Tibial nerve (tissue), 3 donors: ENCODE measurements at regions not wholly inside any gene's neighbourhood (a gene's known extent, or its start where the extent isn't known, plus 50 kb on each side); places are given as distances from the start of the nearest gene placed in this dataset.

ENCODE experiments used
- CTCF ChIP-seq, 5 experiments: fragments of 200-600 bp in 3 of 5; fragments of 450-650 bp in 2 of 5; sonication (generic) in 3 of 5; IDR thresholded peaks; one replicate each; pipeline ENCODE4 v1.5.1; 2016 to 2019; ENCODE audit warnings: antibody characterized with exemption in 5 of 5, mild to moderate bottlenecking in 3 of 5, moderate library complexity in 2 of 5
- POLR2A ChIP-seq, 2 donors: fragments of 450-650 bp; IDR thresholded peaks; one replicate each; pipeline ENCODE4 v1.6.1; 2017; ENCODE audit warnings: antibody characterized with exemption in 2 of 2, mild to moderate bottlenecking in 2 of 2, moderate library complexity in 2 of 2

GRCh38 chr5:24385617-24386016 is 259.2 kb downstream of the CDH10 start:
- no peak for TF ChIP-seq CTCF (IDR thresholded peaks at IDR 0.05)
- TF ChIP-seq POLR2A (IDR thresholded peaks at IDR 0.05), result no peak
